CD4-positive, alpha-beta T cell (primary cell): ENCODE measurements at regions not wholly inside any gene's neighbourhood (a gene's known extent, or its start where the extent isn't known, plus 50 kb on each side); places are given as distances from the start of the nearest gene placed in this dataset.

ENCODE experiments used
- ATAC-seq: fragments of 200-7000 bp; cut with Tn5 transposase; one replicate; pipeline ENCODE4 v1.10.0; 2022; ENCODE audit warnings: mild to moderate bottlenecking; ENCODE audit not compliant: poor library complexity
- CTCF ChIA-PET: fragments of 350-600 bp; sonication (Branson Sonifier 250); formaldehyde crosslinking; loops from one replicate; lab custom pipeline; 2021; ENCODE audit warnings: antibody characterized with exemption, inconsistent platforms; lab: Charles Lee
- POLR2A ChIA-PET: fragments of 350-600 bp; sonication (Branson Sonifier 250); formaldehyde crosslinking; loops from one replicate; lab custom pipeline; 2021; ENCODE audit warnings: antibody characterized with exemption, inconsistent platforms; lab: Charles Lee
- DNase-seq, 14 experiments: peaks; one replicate each; pipeline ENCODE4 v3.0.0-alpha.2; 2013 to 2020; ENCODE audit warnings: mixed read lengths in 2 of 14
- H3K27ac ChIP-seq, 2 donors: one replicate each; pipeline versions ENCODE4 v1.5.1 to v1.7.0; 2013; ENCODE audit warnings: low read length in 2 of 2, low read depth in 1 of 2, mild to moderate bottlenecking in 1 of 2
- H3K27me3 ChIP-seq, 2 experiments: 1 replicate in 1 of 2; 2 replicates in 1 of 2; pipeline versions ENCODE4 v1.6.1 to v1.7.0; 2013; ENCODE audit warnings: low read length in 2 of 2, control low read depth in 1 of 2, mild to moderate bottlenecking in 1 of 2, moderate library complexity in 1 of 2; ENCODE audit not compliant: insufficient read depth in 2 of 2, control insufficient read depth in 1 of 2
- H3K36me3 ChIP-seq: one replicate; pipeline ENCODE4 v1.6.1; 2013; ENCODE audit warnings: low read length, control low read depth; ENCODE audit not compliant: insufficient read depth
- H3K4me1 ChIP-seq: one replicate; pipeline ENCODE4 v1.6.1; 2013; ENCODE audit warnings: low read length, control low read depth; ENCODE audit not compliant: insufficient read depth
- H3K4me3 ChIP-seq: one replicate; pipeline ENCODE4 v1.5.1; 2013; ENCODE audit warnings: mild to moderate bottlenecking, low read length, moderate library complexity
- H3K9me3 ChIP-seq, 2 experiments: 1 replicate in 1 of 2; 2 replicates in 1 of 2; pipeline versions ENCODE4 v1.6.1 to v1.7.0; 2013; ENCODE audit warnings: low read length in 2 of 2, mild to moderate bottlenecking in 2 of 2, control low read depth in 1 of 2, moderate library complexity in 1 of 2; ENCODE audit not compliant: control insufficient read depth in 1 of 2, insufficient read depth in 1 of 2
- H3K27ac Mint-ChIP-seq: one replicate; pipeline ENCODE4 v1.8.0; 2020; ENCODE audit warnings: mixed read lengths
- H3K27me3 Mint-ChIP-seq: one replicate; pipeline ENCODE4 v1.8.0; 2021; ENCODE audit warnings: mixed read lengths
- H3K36me3 Mint-ChIP-seq: one replicate; pipeline ENCODE4 v1.8.0; 2021; ENCODE audit warnings: low read depth, mixed read lengths
- H3K4me1 Mint-ChIP-seq: one replicate; pipeline ENCODE4 v1.8.0; 2021; ENCODE audit warnings: low read depth, mixed read lengths
- H3K4me3 Mint-ChIP-seq: one replicate; pipeline ENCODE4 v1.8.0; 2020; ENCODE audit warnings: mild to moderate bottlenecking, mixed read lengths
- H3K9me3 Mint-ChIP-seq: one replicate; pipeline ENCODE4 v1.8.0; 2020; ENCODE audit warnings: mixed read lengths
- CTCF ChIP-seq: fragments of 200-600 bp; IDR thresholded peaks from one replicate; pipeline ENCODE4 v1.8.0; 2022; ENCODE audit warnings: antibody characterized with exemption, mild to moderate bottlenecking
- intact Hi-C, 2 experiments: fragments of 100-400 bp; cut with DNase I in 1 of 2; cut with micrococcal nuclease in 1 of 2; formaldehyde crosslinking; loops; one replicate each; pipeline versions ENCODE4 v1.15.1 to v1.9.0; 2023 to 2025; cut with DNase I, micrococcal nuclease

GRCh38 chr10:3425261-3425660 lies 252.7 kb upstream of the PITRM1 start:
- intact Hi-C loops, result no loop called here
- Histone ChIP-seq H3K27me3 (no peaks in the 10 kb centered on the region), H3K4me1 (peaks cover 36% of the 10 kb centered on the region), H3K4me3 (no peak overlapping the region), H3K9me3 (peaks cover 0 to 14% of the 10 kb centered on the region in 2 experiments), H3K36me3 (no peaks in the 10 kb centered on the region), H3K27ac (no peak overlapping the region)
- TF ChIP-seq CTCF, result no peak
- Mint-ChIP-seq H3K9me3 (peaks cover 2% of the 10 kb centered on the region), H3K27ac (no peak overlapping the region), H3K27me3 (no peaks in the 10 kb centered on the region), H3K4me3 (no peak overlapping the region), H3K36me3 (no peaks in the 10 kb centered on the region), H3K4me1 (peaks cover 22% of the 10 kb centered on the region)
- ChIA-PET POLR2A (no interaction called here), CTCF (no interaction called here)
- DNase-seq (no peak), ATAC-seq (no peak)

GRCh38 chr10:3424111-3424851 lies 251.7 kb upstream of the PITRM1 start:
- no peak overlapping the region for H3K27ac Mint-ChIP-seq
- no peak for TF ChIP-seq CTCF
- H3K27ac ChIP-seq, result no peak overlapping the region
- H3K27me3 ChIP-seq, result no peaks in the 10 kb centered on the region
- H3K36me3 Mint-ChIP-seq, result no peaks in the 10 kb centered on the region
- H3K4me3 Mint-ChIP-seq, result no peak overlapping the region
- ChIA-PET CTCF (no interaction called here), POLR2A (no interaction called here)
- ATAC-seq (no peak), DNase-seq (peak in 2 of 14 experiments; percentile 35)
- H3K4me1 Mint-ChIP-seq, result peaks cover 31% of the 10 kb centered on the region
- H3K4me3 ChIP-seq, result no peak overlapping the region
- H3K9me3 Mint-ChIP-seq, result no peaks in the 10 kb centered on the region
- H3K9me3 ChIP-seq, result peaks cover 0 to 8% of the 10 kb centered on the region in 2 experiments
- peaks cover 42% of the 10 kb centered on the region for H3K4me1 ChIP-seq
- no peaks in the 10 kb centered on the region for H3K27me3 Mint-ChIP-seq
- intact Hi-C loops, result no loop called here
- H3K36me3 ChIP-seq, result no peaks in the 10 kb centered on the region

- ATAC-seq (no peak), DNase-seq (no peak)
- Histone ChIP-seq H3K4me1 (peaks cover 42% of the 10 kb centered on the region), H3K9me3 (peaks cover 0 to 5% of the 10 kb centered on the region in 2 experiments), H3K27me3 (no peaks in the 10 kb centered on the region), H3K4me3 (no peak overlapping the region), H3K36me3 (no peaks in the 10 kb centered on the region), H3K27ac (no peak overlapping the region)
- Mint-ChIP-seq H3K27ac (no peak overlapping the region), H3K4me1 (peaks cover 32% of the 10 kb centered on the region), H3K9me3 (no peaks in the 10 kb centered on the region), H3K4me3 (no peak overlapping the region), H3K27me3 (no peaks in the 10 kb centered on the region), H3K36me3 (no peaks in the 10 kb centered on the region)
- ChIA-PET CTCF (no interaction called here), POLR2A (no interaction called here)
- TF ChIP-seq CTCF, result no peak
- intact Hi-C loops, result no loop called here
Measured at GRCh38 chr10:3423384-3423783, 250.8 kb upstream of the PITRM1 start.
